ENCODE measurements at regions not wholly inside any gene's neighbourhood (a gene's known extent, or its start where the extent isn't known, plus 50 kb on each side); places are given as distances from the start of the nearest gene placed in this dataset.

DNA sequence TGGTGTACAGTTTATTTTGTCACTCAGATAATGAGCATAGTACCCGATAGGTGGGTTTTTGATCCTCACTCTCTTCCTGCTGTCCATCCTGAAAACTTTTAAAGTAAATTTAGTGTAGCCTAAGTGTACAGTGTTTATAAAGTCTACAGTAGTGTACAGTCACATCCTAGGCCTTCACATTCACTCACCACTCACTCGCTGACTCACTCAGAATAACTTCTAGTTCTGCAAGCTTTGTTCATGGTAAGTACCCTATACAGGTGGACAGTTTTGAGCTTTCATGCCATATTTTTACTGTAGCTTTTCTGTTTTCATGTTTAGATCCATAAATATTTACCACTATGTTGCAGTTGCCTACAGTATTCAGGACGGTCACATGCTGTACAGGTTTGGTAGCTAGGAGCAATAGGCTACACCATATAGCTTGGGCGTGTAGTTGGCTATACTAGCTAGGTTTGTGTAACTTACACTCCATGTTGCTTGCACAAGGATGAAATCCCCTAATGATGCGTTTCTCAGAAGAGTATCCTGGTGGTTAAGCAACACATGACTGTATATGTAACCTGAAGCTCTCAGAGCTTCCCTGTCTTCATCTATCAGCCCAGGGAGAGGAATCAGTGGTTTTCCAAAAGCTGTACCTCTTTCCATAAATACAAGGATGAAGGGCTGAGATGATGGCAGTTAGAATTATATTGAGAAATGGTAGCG lies 87.6 kb upstream of the SLC25A26 start:
- no peaks in the 10 kb centered on the region for H3K36me3 ChIP-seq
- TF ChIP-seq EZH2 (IDR thresholded peaks at IDR 0.05) (no peak), EZH2phosphoT487 (IDR thresholded peaks at IDR 0.05) (no peak)
- TF ChIP-seq, protein P1, sequence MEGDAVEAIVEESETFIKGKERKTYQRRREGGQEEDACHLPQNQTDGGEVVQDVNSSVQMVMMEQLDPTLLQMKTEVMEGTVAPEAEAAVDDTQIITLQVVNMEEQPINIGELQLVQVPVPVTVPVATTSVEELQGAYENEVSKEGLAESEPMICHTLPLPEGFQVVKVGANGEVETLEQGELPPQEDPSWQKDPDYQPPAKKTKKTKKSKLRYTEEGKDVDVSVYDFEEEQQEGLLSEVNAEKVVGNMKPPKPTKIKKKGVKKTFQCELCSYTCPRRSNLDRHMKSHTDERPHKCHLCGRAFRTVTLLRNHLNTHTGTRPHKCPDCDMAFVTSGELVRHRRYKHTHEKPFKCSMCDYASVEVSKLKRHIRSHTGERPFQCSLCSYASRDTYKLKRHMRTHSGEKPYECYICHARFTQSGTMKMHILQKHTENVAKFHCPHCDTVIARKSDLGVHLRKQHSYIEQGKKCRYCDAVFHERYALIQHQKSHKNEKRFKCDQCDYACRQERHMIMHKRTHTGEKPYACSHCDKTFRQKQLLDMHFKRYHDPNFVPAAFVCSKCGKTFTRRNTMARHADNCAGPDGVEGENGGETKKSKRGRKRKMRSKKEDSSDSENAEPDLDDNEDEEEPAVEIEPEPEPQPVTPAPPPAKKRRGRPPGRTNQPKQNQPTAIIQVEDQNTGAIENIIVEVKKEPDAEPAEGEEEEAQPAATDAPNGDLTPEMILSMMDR (IDR thresholded peaks at IDR 0.05) = no peak
- Mint-ChIP-seq H3K9me3 (no peaks in the 10 kb centered on the region), H3K27me3 (ENCODE audit: insufficient read depth, low read depth) (peaks cover 2% of the 10 kb centered on the region), H3K27ac (no peak overlapping the region), H3K4me1 (no peaks in the 10 kb centered on the region), H3K4me3 (no peak overlapping the region), H3K36me3 (no peaks in the 10 kb centered on the region)
- no peaks in the 10 kb centered on the region for H4K20me1 ChIP-seq (ENCODE audit: low read depth)
- DNase-seq (ENCODE audit: low spot score) = no peak
- H3F3A ChIP-seq (ENCODE audit: low read depth) = peaks cover 6% of the 10 kb centered on the region
- H3K9me3 ChIP-seq (ENCODE audit: low read depth) = no peaks in the 10 kb centered on the region
- no peak overlapping the region for H2AFZ ChIP-seq (replicated peaks)
- H3K4me2 ChIP-seq = no peak overlapping the region
- no peaks in the 10 kb centered on the region for H3K79me2 ChIP-seq (ENCODE audit: low read depth)
- H3K4me1 ChIP-seq = peaks cover 9% of the 10 kb centered on the region
- no peak overlapping the region for H3K9ac ChIP-seq
- no peak overlapping the region for H3K4me3 ChIP-seq
- no peak overlapping the region for H3K27ac ChIP-seq
- H3K27me3 ChIP-seq = no peaks in the 10 kb centered on the region

DNA sequence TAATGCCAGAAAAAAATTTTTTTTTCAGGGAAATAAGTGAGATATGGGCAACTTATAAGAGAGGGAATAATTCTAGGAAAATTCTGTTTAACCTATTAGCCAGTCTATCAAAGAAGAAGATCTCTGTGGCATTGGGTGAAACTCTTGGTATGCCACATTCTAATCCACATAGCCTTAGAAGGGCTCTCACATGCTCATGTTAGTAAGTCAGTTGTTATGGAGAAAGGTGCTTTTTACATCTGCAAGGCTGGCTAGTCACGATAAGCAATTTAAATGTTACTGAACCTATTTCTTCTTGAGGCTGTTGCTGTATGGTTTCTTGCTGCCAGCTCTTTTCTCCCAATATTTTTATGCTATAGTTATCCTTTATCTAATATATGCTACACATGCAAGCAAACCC lies 89.9 kb upstream of the MAGI1 start:
- Mint-ChIP-seq H3K36me3 (no peaks in the 10 kb centered on the region), H3K4me1 (no peaks in the 10 kb centered on the region), H3K27me3 (ENCODE audit: insufficient read depth, low read depth) (no peaks in the 10 kb centered on the region), H3K27ac (no peak overlapping the region), H3K4me3 (no peak overlapping the region), H3K9me3 (no peaks in the 10 kb centered on the region)
- H3K27ac ChIP-seq = no peak overlapping the region
- H3K4me3 ChIP-seq = no peak overlapping the region
- H3F3A ChIP-seq (ENCODE audit: low read depth) = no peaks in the 10 kb centered on the region
- H3K79me2 ChIP-seq (ENCODE audit: low read depth) = no peaks in the 10 kb centered on the region
- TF ChIP-seq EZH2phosphoT487 (IDR thresholded peaks at IDR 0.05) (no peak), EZH2 (IDR thresholded peaks at IDR 0.05) (no peak)
- TF ChIP-seq, protein P1 (IDR thresholded peaks at IDR 0.05) = no peak
- no peak overlapping the region for H3K4me2 ChIP-seq
- no peak overlapping the region for H3K9ac ChIP-seq
- H3K27me3 ChIP-seq = no peaks in the 10 kb centered on the region
- no peaks in the 10 kb centered on the region for H3K4me1 ChIP-seq
- H3K36me3 ChIP-seq = no peaks in the 10 kb centered on the region
- H3K9me3 ChIP-seq (ENCODE audit: low read depth) = no peaks in the 10 kb centered on the region
- H2AFZ ChIP-seq (replicated peaks) = no peak overlapping the region
- no peaks in the 10 kb centered on the region for H4K20me1 ChIP-seq (ENCODE audit: low read depth)
- DNase-seq (ENCODE audit: low spot score) = no peak

DNA sequence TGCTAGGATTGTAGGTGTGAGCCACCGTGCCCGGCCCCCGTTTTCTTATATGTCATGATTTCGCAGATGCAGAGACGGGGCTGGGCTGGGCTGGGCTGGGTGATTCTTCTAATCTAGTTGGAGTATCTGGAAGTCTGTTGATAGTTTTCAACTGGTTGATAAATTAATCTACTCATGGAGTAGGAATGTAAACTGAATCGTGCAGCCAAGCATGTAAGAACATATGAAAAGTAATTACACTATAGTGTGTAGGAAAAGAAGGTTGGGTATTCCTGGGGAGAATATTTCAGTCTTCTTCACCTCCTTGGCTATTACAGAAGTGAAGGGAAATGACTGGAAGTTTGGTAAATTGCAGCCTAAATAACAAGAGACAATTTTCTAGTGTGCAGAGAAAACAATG lies 82.6 kb upstream of the MAGI1 start:
- H3K27ac Mint-ChIP-seq = no peak overlapping the region
- no peak for DNase-seq (ENCODE audit: low spot score)
- Histone ChIP-seq H3K4me3 (no peak overlapping the region), H3K4me1 (peaks cover 3% of the 10 kb centered on the region), H3K27ac (no peak overlapping the region), H3K36me3 (no peaks in the 10 kb centered on the region), H4K20me1 (ENCODE audit: low read depth) (no peaks in the 10 kb centered on the region), H3F3A (ENCODE audit: low read depth) (no peaks in the 10 kb centered on the region), H3K4me2 (no peak overlapping the region), H3K9ac (no peak overlapping the region), H2AFZ (replicated peaks) (no peak overlapping the region), H3K79me2 (ENCODE audit: low read depth) (no peaks in the 10 kb centered on the region), H3K27me3 (no peaks in the 10 kb centered on the region), H3K9me3 (ENCODE audit: low read depth) (no peaks in the 10 kb centered on the region)
- H3K4me1 Mint-ChIP-seq = peaks cover 4% of the 10 kb centered on the region
- no peaks in the 10 kb centered on the region for H3K27me3 Mint-ChIP-seq (ENCODE audit: insufficient read depth, low read depth)
- no peaks in the 10 kb centered on the region for H3K36me3 Mint-ChIP-seq
- no peak for TF ChIP-seq EZH2 (IDR thresholded peaks at IDR 0.05)
- TF ChIP-seq, protein P1 (IDR thresholded peaks at IDR 0.05) = no peak
- no peak for TF ChIP-seq EZH2phosphoT487 (IDR thresholded peaks at IDR 0.05)
- no peak overlapping the region for H3K4me3 Mint-ChIP-seq
- H3K9me3 Mint-ChIP-seq = no peaks in the 10 kb centered on the region
